Peyer's patch (tissue), 4 donors: ENCODE measurements at regions not wholly inside any gene's neighbourhood (a gene's known extent, or its start where the extent isn't known, plus 50 kb on each side); places are given as distances from the start of the nearest gene placed in this dataset.

Experiments used
- POLR2A ChIP-seq, 2 donors: fragments of 450-650 bp; IDR thresholded peaks; one replicate each; pipeline ENCODE4 v1.5.1; 2017; ENCODE audit warnings: antibody characterized with exemption in 2 of 2, mild to moderate bottlenecking in 2 of 2, moderate library complexity in 2 of 2
- TF ChIP-seq, protein P1 (sequence below), 6 experiments: fragments of 450-650 bp in 4 of 6; fragments of 200-600 bp in 2 of 6; sonication (generic) in 1 of 6; IDR thresholded peaks; one replicate each; pipeline ENCODE4 v1.5.1; 2017 to 2019; ENCODE audit warnings: antibody characterized with exemption in 6 of 6, mild to moderate bottlenecking in 3 of 6, moderate library complexity in 1 of 6

- TF ChIP-seq, protein P1, sequence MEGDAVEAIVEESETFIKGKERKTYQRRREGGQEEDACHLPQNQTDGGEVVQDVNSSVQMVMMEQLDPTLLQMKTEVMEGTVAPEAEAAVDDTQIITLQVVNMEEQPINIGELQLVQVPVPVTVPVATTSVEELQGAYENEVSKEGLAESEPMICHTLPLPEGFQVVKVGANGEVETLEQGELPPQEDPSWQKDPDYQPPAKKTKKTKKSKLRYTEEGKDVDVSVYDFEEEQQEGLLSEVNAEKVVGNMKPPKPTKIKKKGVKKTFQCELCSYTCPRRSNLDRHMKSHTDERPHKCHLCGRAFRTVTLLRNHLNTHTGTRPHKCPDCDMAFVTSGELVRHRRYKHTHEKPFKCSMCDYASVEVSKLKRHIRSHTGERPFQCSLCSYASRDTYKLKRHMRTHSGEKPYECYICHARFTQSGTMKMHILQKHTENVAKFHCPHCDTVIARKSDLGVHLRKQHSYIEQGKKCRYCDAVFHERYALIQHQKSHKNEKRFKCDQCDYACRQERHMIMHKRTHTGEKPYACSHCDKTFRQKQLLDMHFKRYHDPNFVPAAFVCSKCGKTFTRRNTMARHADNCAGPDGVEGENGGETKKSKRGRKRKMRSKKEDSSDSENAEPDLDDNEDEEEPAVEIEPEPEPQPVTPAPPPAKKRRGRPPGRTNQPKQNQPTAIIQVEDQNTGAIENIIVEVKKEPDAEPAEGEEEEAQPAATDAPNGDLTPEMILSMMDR (IDR thresholded peaks at IDR 0.05), result no peak
- no peak for TF ChIP-seq POLR2A (IDR thresholded peaks at IDR 0.05)
Observed at GRCh38 chr12:84506282-84506681, 406.3 kb downstream of the SLC6A15 start.
